AG04449 (cell line): ENCODE measurements at regions not wholly inside any gene's neighbourhood (a gene's known extent, or its start where the extent isn't known, plus 50 kb on each side); places are given as distances from the start of the nearest gene placed in this dataset.

ENCODE experiments used
- CTCF ChIA-PET: fragments of 350-600 bp; formaldehyde crosslinking; extraction: SDS; loops from one replicate; lab custom pipeline; 2021; ENCODE audit warnings: antibody characterized with exemption; lab: Yijun Ruan, JAX
- POLR2A ChIA-PET: fragments of 400-600, 350-600 bp; formaldehyde crosslinking; extraction: SDS; loops from one replicate; lab custom pipeline; 2020; ENCODE audit warnings: antibody characterized with exemption, inconsistent platforms; lab: Yijun Ruan, JAX
- DNase-seq: peaks from one replicate; pipeline ENCODE4 v3.0.0-alpha.2; 2010; ENCODE audit warnings: low read depth, low spot score
- H3K4me3 ChIP-seq: 2 replicates; pipeline ENCODE4 v1.5.1; 2011; ENCODE audit warnings: low read depth, mild to moderate bottlenecking, control low read depth, low read length
- CTCF ChIP-seq: IDR thresholded peaks from one replicate; pipeline ENCODE4 v1.5.1; 2011; ENCODE audit warnings: mild to moderate bottlenecking, moderate library complexity, low read length, control low read depth, inconsistent platforms; ENCODE audit not compliant: insufficient read depth; ENCODE audit errors: missing control alignments

- no peak for DNase-seq
- TF ChIP-seq CTCF = no peak
- ChIA-PET POLR2A (interaction anchor here (0.6 to 1.2 kb wide), 4 partner anchors 35 to 288 kb away, joined by 3 to 5 read pairs (median 4); partner anchors contain the start of gene SIM1), CTCF (interaction anchor here (0.9 to 7.0 kb wide), 27 partner anchors 10 to 496 kb away, joined by 3 to 45 read pairs (median 5); partner anchors contain the start of gene SIM1)
- H3K4me3 ChIP-seq = no peak overlapping the region
These were observed 183.1 kb upstream of the MCHR2 start for GRCh38 chr6:100176951-100177710.

- POLR2A ChIA-PET = interaction anchor here (0.6 to 1.2 kb wide), 6 partner anchors 27 to 289 kb away, joined by 3 to 5 read pairs (median 4); partner anchors contain the start of gene SIM1
- CTCF ChIA-PET = interaction anchor here (0.6 to 7.0 kb wide), 36 partner anchors 9 to 497 kb away, joined by 3 to 45 read pairs (median 4); partner anchors contain the start of gene SIM1
- peak; percentile 49 for DNase-seq
- peak; percentile 47 for TF ChIP-seq CTCF
- no peak overlapping the region for H3K4me3 ChIP-seq
These were observed 182.4 kb upstream of the MCHR2 start for GRCh38 chr6:100176311-100176950.

- peak; percentile 96 for DNase-seq
- POLR2A ChIA-PET = interaction anchor here (0.7 to 1.2 kb wide), 5 partner anchors 27 to 289 kb away, joined by 3 to 5 read pairs (median 4); partner anchors contain the start of gene SIM1
- CTCF ChIA-PET = interaction anchor here (0.6 to 7.0 kb wide), 34 partner anchors 9 to 497 kb away, joined by 3 to 45 read pairs (median 4); partner anchors contain the start of gene SIM1
- H3K4me3 ChIP-seq = no peak overlapping the region
- TF ChIP-seq CTCF = no peak
These were observed 181.8 kb upstream of the MCHR2 start for GRCh38 chr6:100175814-100176310.

DNA sequence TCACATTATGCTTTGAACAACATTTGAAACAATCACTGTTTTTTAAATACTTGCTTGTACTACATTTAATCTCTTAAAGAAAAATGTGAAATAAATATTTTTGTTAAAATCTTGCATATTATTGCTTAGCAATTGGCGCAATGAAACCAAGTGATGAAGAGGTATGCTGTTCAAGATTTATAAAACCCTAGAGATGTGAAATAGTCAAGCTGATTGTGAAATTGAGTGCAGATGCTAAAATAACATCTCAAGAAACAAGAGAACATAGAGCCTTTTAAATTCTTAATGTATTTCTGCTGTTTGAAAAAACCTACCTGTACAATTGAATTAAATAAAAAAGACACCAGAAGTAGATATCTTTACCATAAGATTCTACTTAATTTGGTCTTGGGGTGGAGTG is 179.2 kb upstream of the MCHR2 start:
- CTCF ChIA-PET = interaction anchor here (1.3 kb wide), 1 partner anchor 57 kb away, joined by 5 read pairs; no protein-coding TSS in a partner anchor
- POLR2A ChIA-PET = interaction anchor here (1.0 kb wide), 1 partner anchor 289 kb away, joined by 3 read pairs; no protein-coding TSS in a partner anchor
- no peak for TF ChIP-seq CTCF

GRCh38 chr6:100172322-100172713 is 178.3 kb upstream of the MCHR2 start:
- no peak for DNase-seq
- POLR2A ChIA-PET = interaction anchor here (0.8 kb wide), 1 partner anchor 289 kb away, joined by 4 read pairs; no protein-coding TSS in a partner anchor
- CTCF ChIA-PET = interaction anchor here (1.3 to 1.9 kb wide), 4 partner anchors 56 to 308 kb away, joined by 5 read pairs; no protein-coding TSS in a partner anchor
- no peak overlapping the region for H3K4me3 ChIP-seq
- TF ChIP-seq CTCF = no peak

More for the DNA sequence above, 179.2 kb upstream of the MCHR2 start:
- DNase-seq = no peak
- H3K4me3 ChIP-seq = no peak overlapping the region
